Uterus (tissue), 3 donors: ENCODE measurements at regions not wholly inside any gene's neighbourhood (a gene's known extent, or its start where the extent isn't known, plus 50 kb on each side); places are given as distances from the start of the nearest gene placed in this dataset.

Experiments used
- DNase-seq, 2 donors: peaks; one replicate each; pipeline ENCODE4 v3.0.0-alpha.2; 2019 to 2020
- H3K27ac ChIP-seq, 2 donors: fragments of 200-600 bp; sonication (generic); 1 replicate in 1 of 2; 2 replicates in 1 of 2; pipeline ENCODE4 v1.5.1; 2016 to 2018
- H3K27me3 ChIP-seq, 2 donors: fragments of 200-600 bp; sonication (generic); one replicate each; pipeline ENCODE4 v1.5.1; 2018 to 2019; ENCODE audit warnings: control low read depth in 1 of 2
- H3K36me3 ChIP-seq, 2 donors: fragments of 200-600 bp; sonication (generic); one replicate each; pipeline ENCODE4 v1.5.1; 2019; ENCODE audit warnings: control low read depth in 1 of 2
- H3K4me1 ChIP-seq, 2 donors: fragments of 200-600 bp; sonication (generic); one replicate each; pipeline ENCODE4 v1.5.1; 2018 to 2019; ENCODE audit warnings: control low read depth in 1 of 2
- H3K4me3 ChIP-seq, 2 donors: fragments of 200-600 bp; sonication (generic); 1 replicate in 1 of 2; 2 replicates in 1 of 2; pipeline ENCODE4 v1.5.1; 2018 to 2019; ENCODE audit warnings: mild to moderate bottlenecking in 1 of 2
- H3K9me3 ChIP-seq, 2 donors: fragments of 200-600 bp; sonication (generic); one replicate each; pipeline ENCODE4 v1.5.1; 2019; ENCODE audit warnings: control low read depth in 1 of 2
- POLR2A ChIP-seq, 2 donors: fragments of 450-650 bp; IDR thresholded peaks; one replicate each; pipeline ENCODE4 v1.6.1; 2016; ENCODE audit warnings: antibody characterized with exemption in 2 of 2, mild to moderate bottlenecking in 1 of 2, moderate library complexity in 1 of 2
- intact Hi-C: fragments of 100-400 bp; cut with DNase I; formaldehyde crosslinking; loops from one replicate; pipeline ENCODE4 v1.15.1; 2023; ENCODE audit warnings: low total_unique reads
- TF ChIP-seq, protein P1 (sequence below), 4 experiments: fragments of 200-600 bp in 2 of 4; fragments of 450-650 bp in 2 of 4; sonication (generic) in 2 of 4; IDR thresholded peaks; one replicate each; pipeline ENCODE4 v1.5.1; 2016 to 2019; ENCODE audit warnings: antibody characterized with exemption in 4 of 4, mild to moderate bottlenecking in 2 of 4, moderate library complexity in 1 of 4
- donor health status: DM: yes; HTN: yes; CAD: no.

DNA sequence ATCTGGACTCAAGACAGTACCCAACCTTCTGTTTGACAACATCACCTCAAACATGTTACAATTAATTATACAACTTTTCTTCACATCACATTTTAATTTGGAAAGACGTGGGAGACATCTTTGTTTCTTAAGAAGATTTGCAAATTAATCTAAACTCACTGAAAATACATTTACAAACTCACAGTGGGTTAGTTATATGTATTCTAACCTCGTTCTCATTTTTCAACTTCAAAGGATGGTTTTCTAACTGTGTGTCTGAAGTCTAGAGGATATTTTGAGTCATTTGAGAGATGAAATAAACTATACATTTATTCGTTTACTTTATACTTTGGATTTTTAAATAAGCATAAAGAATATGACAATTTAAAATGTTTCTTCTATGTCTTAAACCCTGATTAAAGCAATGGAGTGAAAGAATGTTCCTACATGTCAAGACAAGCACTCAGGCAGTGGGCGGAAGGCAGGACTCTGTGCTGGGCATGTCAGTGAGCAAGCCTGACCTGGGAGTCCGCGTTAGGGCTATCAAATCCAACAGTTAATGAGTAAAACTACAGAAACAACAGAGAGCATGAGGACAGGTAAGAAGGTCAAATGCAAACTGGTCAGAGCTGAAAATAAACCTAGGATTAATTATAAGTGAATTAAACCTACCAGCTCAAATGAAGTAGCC lies 76.5 kb upstream of the CTTNBP2NL start:
- Histone ChIP-seq H3K4me3 (no peak overlapping the region), H3K4me1 (no peaks in the 10 kb centered on the region), H3K27ac (no peak overlapping the region), H3K36me3 (no peaks in the 10 kb centered on the region), H3K9me3 (no peaks in the 10 kb centered on the region), H3K27me3 (no peaks in the 10 kb centered on the region)
- DNase-seq: no peak
- intact Hi-C loops: no loop called here
- TF ChIP-seq, protein P1, sequence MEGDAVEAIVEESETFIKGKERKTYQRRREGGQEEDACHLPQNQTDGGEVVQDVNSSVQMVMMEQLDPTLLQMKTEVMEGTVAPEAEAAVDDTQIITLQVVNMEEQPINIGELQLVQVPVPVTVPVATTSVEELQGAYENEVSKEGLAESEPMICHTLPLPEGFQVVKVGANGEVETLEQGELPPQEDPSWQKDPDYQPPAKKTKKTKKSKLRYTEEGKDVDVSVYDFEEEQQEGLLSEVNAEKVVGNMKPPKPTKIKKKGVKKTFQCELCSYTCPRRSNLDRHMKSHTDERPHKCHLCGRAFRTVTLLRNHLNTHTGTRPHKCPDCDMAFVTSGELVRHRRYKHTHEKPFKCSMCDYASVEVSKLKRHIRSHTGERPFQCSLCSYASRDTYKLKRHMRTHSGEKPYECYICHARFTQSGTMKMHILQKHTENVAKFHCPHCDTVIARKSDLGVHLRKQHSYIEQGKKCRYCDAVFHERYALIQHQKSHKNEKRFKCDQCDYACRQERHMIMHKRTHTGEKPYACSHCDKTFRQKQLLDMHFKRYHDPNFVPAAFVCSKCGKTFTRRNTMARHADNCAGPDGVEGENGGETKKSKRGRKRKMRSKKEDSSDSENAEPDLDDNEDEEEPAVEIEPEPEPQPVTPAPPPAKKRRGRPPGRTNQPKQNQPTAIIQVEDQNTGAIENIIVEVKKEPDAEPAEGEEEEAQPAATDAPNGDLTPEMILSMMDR (IDR thresholded peaks at IDR 0.05): no peak
- TF ChIP-seq POLR2A (IDR thresholded peaks at IDR 0.05): no peak

- H3K27ac ChIP-seq: no peak overlapping the region
- no peaks in the 10 kb centered on the region for H3K36me3 ChIP-seq
- TF ChIP-seq POLR2A (IDR thresholded peaks at IDR 0.05): no peak
- TF ChIP-seq, protein P1 (IDR thresholded peaks at IDR 0.05): no peak
- no peaks in the 10 kb centered on the region for H3K27me3 ChIP-seq
- intact Hi-C loops: no loop called here
- no peaks in the 10 kb centered on the region for H3K9me3 ChIP-seq
- no peak overlapping the region for H3K4me3 ChIP-seq
- no peak for DNase-seq
- no peaks in the 10 kb centered on the region for H3K4me1 ChIP-seq
These were observed 76.0 kb upstream of the CTTNBP2NL start for GRCh38 chr1:112320058-112320457.

- Histone ChIP-seq H3K27ac (no peak overlapping the region), H3K4me1 (no peaks in the 10 kb centered on the region), H3K9me3 (no peaks in the 10 kb centered on the region), H3K36me3 (no peaks in the 10 kb centered on the region), H3K4me3 (no peak overlapping the region), H3K27me3 (no peaks in the 10 kb centered on the region)
- intact Hi-C loops: no loop called here
- no peak for DNase-seq
- no peak for TF ChIP-seq POLR2A (IDR thresholded peaks at IDR 0.05)
- TF ChIP-seq, protein P1 (IDR thresholded peaks at IDR 0.05): no peak
These were observed 74.0 kb upstream of the CTTNBP2NL start for GRCh38 chr1:112322018-112322417.

- Histone ChIP-seq H3K9me3 (no peaks in the 10 kb centered on the region), H3K27me3 (no peaks in the 10 kb centered on the region), H3K36me3 (no peaks in the 10 kb centered on the region), H3K4me3 (no peak overlapping the region), H3K4me1 (no peaks in the 10 kb centered on the region), H3K27ac (no peak overlapping the region)
- DNase-seq: no peak
- intact Hi-C loops: no loop called here
- TF ChIP-seq, protein P1 (IDR thresholded peaks at IDR 0.05): no peak
- no peak for TF ChIP-seq POLR2A (IDR thresholded peaks at IDR 0.05)
These were observed 72.9 kb upstream of the CTTNBP2NL start for GRCh38 chr1:112322983-112323678.

DNA sequence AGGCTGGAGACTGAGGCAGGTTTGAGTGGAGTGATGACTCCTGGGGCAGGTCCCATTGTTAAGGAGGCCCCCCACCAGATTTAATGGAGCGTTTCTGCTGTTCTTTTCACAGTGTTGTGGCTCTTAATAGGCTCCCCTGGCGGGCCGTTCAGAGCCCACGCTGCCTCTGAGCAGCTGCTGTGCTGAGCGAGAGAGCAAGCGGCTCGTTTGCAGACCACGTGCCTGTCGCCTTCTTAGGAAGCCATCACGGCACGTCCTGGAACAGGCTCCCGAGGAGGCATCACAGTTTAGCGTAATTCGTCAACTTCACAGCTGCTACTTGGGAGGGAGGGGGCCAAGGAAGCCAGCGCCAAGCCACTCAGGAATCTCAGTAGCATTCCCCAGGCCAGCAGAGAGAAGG lies 70.5 kb upstream of the CTTNBP2NL start:
- Histone ChIP-seq H3K4me3 (no peak overlapping the region), H3K27ac (no peak overlapping the region), H3K4me1 (no peaks in the 10 kb centered on the region), H3K9me3 (no peaks in the 10 kb centered on the region), H3K27me3 (no peaks in the 10 kb centered on the region), H3K36me3 (no peaks in the 10 kb centered on the region)
- intact Hi-C loops: no loop called here
- DNase-seq: no peak
- TF ChIP-seq, protein P1 (IDR thresholded peaks at IDR 0.05): no peak
- no peak for TF ChIP-seq POLR2A (IDR thresholded peaks at IDR 0.05)
